H9 (cell line): ENCODE measurements at regions not wholly inside any gene's neighbourhood (a gene's known extent, or its start where the extent isn't known, plus 50 kb on each side); places are given as distances from the start of the nearest gene placed in this dataset.

Experiments used
- DNase-seq: peaks from one replicate; pipeline ENCODE4 v3.0.0-alpha.2; 2017
- H2AFZ ChIP-seq: one replicate; pipeline ENCODE4 v1.6.1; 2013; ENCODE audit warnings: mild to moderate bottlenecking, low read length, control low read depth, moderate library complexity
- H2AK5ac ChIP-seq: 2 replicates; pipeline ENCODE4 v1.6.1; 2013; ENCODE audit warnings: low read length, control low read depth, mixed read lengths; ENCODE audit not compliant: insufficient read length
- H2BK120ac ChIP-seq: one replicate; pipeline ENCODE4 v1.6.1; 2013; ENCODE audit warnings: low read depth, mild to moderate bottlenecking, low read length, control low read depth, inconsistent platforms; ENCODE audit not compliant: poor library complexity, severe bottlenecking
- H2BK12ac ChIP-seq: 2 replicates; pipeline ENCODE4 v1.6.1; 2013; ENCODE audit warnings: low read length, control low read depth, mixed read lengths, low read depth; ENCODE audit not compliant: insufficient read length
- H2BK15ac ChIP-seq: 2 replicates; pipeline ENCODE4 v1.6.1; 2013; ENCODE audit warnings: low read depth, low read length, control low read depth
- H2BK20ac ChIP-seq: one replicate; pipeline ENCODE4 v1.6.1; 2013; ENCODE audit warnings: low read depth, mild to moderate bottlenecking, low read length, control low read depth, inconsistent platforms; ENCODE audit not compliant: poor library complexity, severe bottlenecking
- H2BK5ac ChIP-seq: 2 replicates; pipeline ENCODE4 v1.6.1; 2013; ENCODE audit warnings: low read length, control low read depth, mixed read lengths; ENCODE audit not compliant: insufficient read length
- H3K14ac ChIP-seq: 2 replicates; pipeline ENCODE4 v1.6.1; 2013; ENCODE audit warnings: low read length, control low read depth; ENCODE audit not compliant: insufficient read depth
- H3K18ac ChIP-seq: 2 replicates; pipeline ENCODE4 v1.6.1; 2013; ENCODE audit warnings: low read depth, mild to moderate bottlenecking, mixed read lengths, low read length, control low read depth; ENCODE audit not compliant: insufficient read length
- H3K23ac ChIP-seq: 2 replicates; pipeline ENCODE4 v1.6.1; 2013; ENCODE audit warnings: low read length, control low read depth, mixed read lengths, low read depth; ENCODE audit not compliant: insufficient read length
- H3K23me2 ChIP-seq: 2 replicates; pipeline ENCODE4 v1.6.1; 2013; ENCODE audit warnings: low read depth, mild to moderate bottlenecking, mixed read lengths, low read length, control low read depth; ENCODE audit not compliant: insufficient read length, poor library complexity, severe bottlenecking
- H3K27ac ChIP-seq: 2 replicates; pipeline ENCODE4 v1.5.1; 2013; ENCODE audit warnings: low read length, control low read depth, mixed read lengths, low read depth; ENCODE audit not compliant: insufficient read length
- H3K27me3 ChIP-seq: 2 replicates; pipeline ENCODE4 v1.6.1; 2013; ENCODE audit warnings: low read length, control low read depth, inconsistent platforms; ENCODE audit not compliant: insufficient read depth
- H3K4ac ChIP-seq: 2 replicates; pipeline ENCODE4 v1.6.1; 2013; ENCODE audit warnings: low read depth, mild to moderate bottlenecking, control low read depth, inconsistent platforms, low read length, moderate library complexity
- H3K4me1 ChIP-seq: 2 replicates; pipeline ENCODE4 v1.6.1; 2013; ENCODE audit warnings: low read length, control low read depth, inconsistent platforms; ENCODE audit not compliant: insufficient read depth
- H3K4me2 ChIP-seq: 2 replicates; pipeline ENCODE4 v1.6.1; 2013; ENCODE audit warnings: low read length, control low read depth, mixed read lengths; ENCODE audit not compliant: insufficient read length, insufficient read depth
- H3K56ac ChIP-seq: 2 replicates; pipeline ENCODE4 v1.6.1; 2013; ENCODE audit warnings: low read depth, mild to moderate bottlenecking, mixed read lengths, low read length, control low read depth; ENCODE audit not compliant: insufficient read length
- H3K79me1 ChIP-seq: 2 replicates; pipeline ENCODE4 v1.6.1; 2013; ENCODE audit warnings: low read depth, mild to moderate bottlenecking, moderate library complexity, low read length, control low read depth, inconsistent platforms; ENCODE audit not compliant: insufficient read depth, poor library complexity, severe bottlenecking
- H3K79me2 ChIP-seq: 2 replicates; pipeline ENCODE4 v1.6.1; 2013; ENCODE audit warnings: low read length, control low read depth, inconsistent platforms; ENCODE audit not compliant: insufficient read depth
- H3K9ac ChIP-seq: 2 replicates; pipeline ENCODE4 v1.6.1; 2013; ENCODE audit warnings: low read length, control low read depth, mixed read lengths; ENCODE audit not compliant: insufficient read length; ENCODE audit errors: extremely low read depth
- H3K9me3 ChIP-seq: one replicate; pipeline ENCODE4 v1.6.1; 2013; ENCODE audit warnings: low read depth, low read length, inconsistent platforms; ENCODE audit not compliant: control insufficient read depth
- H3T11ph ChIP-seq: one replicate; pipeline ENCODE4 v1.6.1; 2013; ENCODE audit warnings: mild to moderate bottlenecking, low read length, control low read depth, inconsistent platforms
- H4K20me1 ChIP-seq: one replicate; pipeline ENCODE4 v1.6.1; 2013; ENCODE audit not compliant: control insufficient read depth, insufficient read length, insufficient read depth
- H4K5ac ChIP-seq: 2 replicates; pipeline ENCODE4 v1.6.1; 2013; ENCODE audit warnings: low read depth, mild to moderate bottlenecking, mixed read lengths, low read length, control low read depth; ENCODE audit not compliant: insufficient read length
- H4K8ac ChIP-seq: replicated peaks from 2 replicates; pipeline ENCODE4 v1.6.1; 2013; ENCODE audit warnings: low read length, control low read depth, mixed read lengths, low read depth; ENCODE audit not compliant: insufficient read length
- H4K91ac ChIP-seq: 2 replicates; pipeline ENCODE4 v1.6.1; 2013; ENCODE audit warnings: low read depth, mild to moderate bottlenecking, moderate library complexity, mixed read lengths, low read length, control low read depth; ENCODE audit not compliant: insufficient read length
- H3K27ac Mint-ChIP-seq, 3 experiments: 2 replicates in 2 of 3; 3 replicates in 1 of 3; pipeline ENCODE4 v1.8.0; 2020 to 2021; ENCODE audit warnings: mixed read lengths in 3 of 3, mild to moderate bottlenecking in 1 of 3, moderate library complexity in 1 of 3
- H3K27me3 Mint-ChIP-seq: 2 replicates; pipeline ENCODE4 v1.8.0; 2021; ENCODE audit warnings: low read depth, mild to moderate bottlenecking, moderate library complexity, mixed read lengths
- H3K36me3 Mint-ChIP-seq, 3 experiments: 2 replicates in 2 of 3; 3 replicates in 1 of 3; pipeline ENCODE4 v1.8.0; 2020 to 2021; ENCODE audit warnings: low read depth in 3 of 3, mixed read lengths in 3 of 3; ENCODE audit not compliant: insufficient read depth in 1 of 3
- H3K4me1 Mint-ChIP-seq, 2 experiments: 2 replicates each; pipeline ENCODE4 v1.8.0; 2020; ENCODE audit warnings: mixed read lengths in 2 of 2
- H3K4me3 Mint-ChIP-seq, 2 experiments: 2 replicates in 1 of 2; 3 replicates in 1 of 2; pipeline ENCODE4 v1.8.0; 2020 to 2021; ENCODE audit warnings: mild to moderate bottlenecking in 2 of 2, mixed read lengths in 2 of 2, moderate library complexity in 1 of 2
- H3K9me3 Mint-ChIP-seq, 2 experiments: 2 replicates in 1 of 2; 3 replicates in 1 of 2; pipeline ENCODE4 v1.8.0; 2020; ENCODE audit warnings: mild to moderate bottlenecking in 2 of 2, mixed read lengths in 2 of 2, moderate library complexity in 1 of 2
- WGBS: extraction: QIAGEN DNeasy Blood & Tissue Kit; methylation state at CpG from one replicate; pipeline ENCODE4 v1.1.7; 2013; ENCODE audit warnings: missing lambda C conversion rate, low lambda C conversion rate, mixed read lengths; ENCODE audit not compliant: insufficient read length; ENCODE audit errors: extremely low coverage; 5-methylcytosine and 5-hydroxymethylcytosine counted together
- TF ChIP-seq, protein P1 (sequence below): fragments of 200-600 bp; sonication (generic); conservative IDR thresholded peaks from 3 replicates; pipeline ENCODE4 v1.8.0; 2021; ENCODE audit warnings: antibody characterized with exemption, mild to moderate bottlenecking

DNA sequence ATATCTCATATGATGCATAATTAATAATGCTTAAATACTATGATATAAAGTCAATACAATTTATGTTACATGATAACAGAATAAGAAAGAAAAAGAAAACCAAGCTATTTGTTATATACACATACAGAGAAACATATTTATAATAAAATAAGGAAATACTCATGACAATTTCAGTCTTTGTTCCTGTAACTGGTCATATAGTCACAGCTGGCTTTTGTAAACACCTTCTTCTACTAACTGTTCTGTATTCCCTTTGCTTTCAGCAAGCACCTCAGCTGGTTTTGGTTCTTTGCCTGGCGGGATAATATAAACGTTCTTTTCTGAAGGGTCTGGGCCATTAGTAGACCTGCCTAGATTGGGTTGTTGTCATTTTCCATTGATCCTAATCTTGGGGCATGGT lies 158.5 kb downstream of the COPS8 start:
- Histone ChIP-seq H3K23ac (no peak overlapping the region), H4K20me1 (no peaks in the 10 kb centered on the region), H3K4me2 (no peak overlapping the region), H2AK5ac (no peak overlapping the region), H3K23me2 (no peaks in the 10 kb centered on the region), H2BK15ac (no peak overlapping the region), H3T11ph (no peak overlapping the region), H3K79me2 (no peaks in the 10 kb centered on the region), H3K18ac (no peak overlapping the region), H3K27ac (no peak overlapping the region), H2BK20ac (no peak overlapping the region), H2BK12ac (no peak overlapping the region), H4K91ac (no peak overlapping the region), H4K8ac (no peak overlapping the region), H3K79me1 (no peaks in the 10 kb centered on the region), H3K4me1 (no peaks in the 10 kb centered on the region), H4K5ac (no peak overlapping the region), H3K56ac (no peak overlapping the region), H3K27me3 (no peaks in the 10 kb centered on the region), H3K9me3 (peaks cover 21% of the 10 kb centered on the region), H3K4ac (no peak overlapping the region), H2BK5ac (no peak overlapping the region), H2AFZ (no peak overlapping the region), H2BK120ac (no peak overlapping the region), H3K9ac (no peak overlapping the region), H3K14ac (no peak overlapping the region)
- no peaks in the 10 kb centered on the region for H3K4me1 Mint-ChIP-seq
- no peak overlapping the region for H3K4me3 Mint-ChIP-seq
- no CpG with 5 or more reads among the region's 2 CpGs for WGBS
- H3K27me3 Mint-ChIP-seq: peaks cover 5% of the 10 kb centered on the region
- H3K27ac Mint-ChIP-seq: no peak overlapping the region
- DNase-seq: no peak
- peaks cover 8 to 16% (median 13%) of the 10 kb centered on the region in 3 experiments for H3K36me3 Mint-ChIP-seq
- H3K9me3 Mint-ChIP-seq: peaks cover 21 to 35% of the 10 kb centered on the region in 2 experiments
- TF ChIP-seq, protein P1, sequence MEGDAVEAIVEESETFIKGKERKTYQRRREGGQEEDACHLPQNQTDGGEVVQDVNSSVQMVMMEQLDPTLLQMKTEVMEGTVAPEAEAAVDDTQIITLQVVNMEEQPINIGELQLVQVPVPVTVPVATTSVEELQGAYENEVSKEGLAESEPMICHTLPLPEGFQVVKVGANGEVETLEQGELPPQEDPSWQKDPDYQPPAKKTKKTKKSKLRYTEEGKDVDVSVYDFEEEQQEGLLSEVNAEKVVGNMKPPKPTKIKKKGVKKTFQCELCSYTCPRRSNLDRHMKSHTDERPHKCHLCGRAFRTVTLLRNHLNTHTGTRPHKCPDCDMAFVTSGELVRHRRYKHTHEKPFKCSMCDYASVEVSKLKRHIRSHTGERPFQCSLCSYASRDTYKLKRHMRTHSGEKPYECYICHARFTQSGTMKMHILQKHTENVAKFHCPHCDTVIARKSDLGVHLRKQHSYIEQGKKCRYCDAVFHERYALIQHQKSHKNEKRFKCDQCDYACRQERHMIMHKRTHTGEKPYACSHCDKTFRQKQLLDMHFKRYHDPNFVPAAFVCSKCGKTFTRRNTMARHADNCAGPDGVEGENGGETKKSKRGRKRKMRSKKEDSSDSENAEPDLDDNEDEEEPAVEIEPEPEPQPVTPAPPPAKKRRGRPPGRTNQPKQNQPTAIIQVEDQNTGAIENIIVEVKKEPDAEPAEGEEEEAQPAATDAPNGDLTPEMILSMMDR: no peak
